Inferior parietal cortex (tissue), 1 donor: ENCODE measurements at regions not wholly inside any gene's neighbourhood (a gene's known extent, or its start where the extent isn't known, plus 50 kb on each side); places are given as distances from the start of the nearest gene placed in this dataset.

Experiments used
- DNase-seq: peaks from one replicate; pipeline ENCODE4 v3.0.0-alpha.2; 2016; ENCODE audit errors: extremely low spot score

- no peak for DNase-seq
Measured at GRCh38 chr4:176902710-176903323, 110.1 kb upstream of the VEGFC start.

- no peak for DNase-seq
Measured at GRCh38 chr4:176906709-176907108, 114.0 kb upstream of the VEGFC start.

GRCh38 chr4:176910646-176911045 is 117.9 kb upstream of the VEGFC start:
- DNase-seq, result no peak

GRCh38 chr4:176919631-176920030 is 126.9 kb upstream of the VEGFC start:
- DNase-seq, result no peak

GRCh38 chr4:176920694-176921093 is 128.0 kb upstream of the VEGFC start:
- DNase-seq, result no peak

- DNase-seq, result no peak
Measured at GRCh38 chr4:176921256-176921655, 128.5 kb upstream of the VEGFC start.

- no peak for DNase-seq
Measured at GRCh38 chr4:176924238-176924637, 131.5 kb upstream of the VEGFC start.

GRCh38 chr4:176925962-176926361 is 133.2 kb upstream of the VEGFC start:
- DNase-seq, result no peak

GRCh38 chr4:176927117-176927516 is 134.4 kb upstream of the VEGFC start:
- no peak for DNase-seq

GRCh38 chr4:176927664-176928063 is 134.9 kb upstream of the VEGFC start:
- no peak for DNase-seq

- DNase-seq, result no peak
Measured at GRCh38 chr4:176939445-176939844, 146.7 kb upstream of the VEGFC start.

GRCh38 chr4:176945334-176945733 is 152.6 kb upstream of the VEGFC start:
- DNase-seq, result no peak

- no peak for DNase-seq
Measured at GRCh38 chr4:176949029-176949428, 156.3 kb upstream of the VEGFC start.

GRCh38 chr4:176953021-176953420 is 160.3 kb upstream of the VEGFC start:
- DNase-seq, result no peak

GRCh38 chr4:176957353-176958118 is 164.8 kb upstream of the VEGFC start:
- DNase-seq, result no peak

GRCh38 chr4:176959980-176960379 is 167.3 kb upstream of the VEGFC start:
- no peak for DNase-seq

GRCh38 chr4:176963121-176963520 is 170.4 kb upstream of the VEGFC start:
- no peak for DNase-seq

- no peak for DNase-seq
Measured at GRCh38 chr4:176964116-176964691, 171.5 kb upstream of the VEGFC start.

GRCh38 chr4:176967586-176967985 is 174.9 kb upstream of the VEGFC start:
- DNase-seq, result no peak

- DNase-seq, result no peak
Measured at GRCh38 chr4:176968094-176968493, 175.4 kb upstream of the VEGFC start.

GRCh38 chr4:176969011-176969410 is 176.3 kb upstream of the VEGFC start:
- DNase-seq, result no peak

- no peak for DNase-seq
Measured at GRCh38 chr4:176970853-176971252, 178.1 kb upstream of the VEGFC start.

- no peak for DNase-seq
Measured at GRCh38 chr4:176971576-176972115, 178.9 kb upstream of the VEGFC start.
